ENCODE measurements at regions not wholly inside any gene's neighbourhood (a gene's known extent, or its start where the extent isn't known, plus 50 kb on each side); places are given as distances from the start of the nearest gene placed in this dataset.
"Not testable (repeated sequence)": the region's sequence is repeated elsewhere in the genome, so short reads cannot be mapped to it uniquely, and the experiment has no call there.

GRCh38 chr1:199619223-199619622 lies 408.3 kb upstream of the NR5A2 start:
- no peak for DNase-seq

DNA sequence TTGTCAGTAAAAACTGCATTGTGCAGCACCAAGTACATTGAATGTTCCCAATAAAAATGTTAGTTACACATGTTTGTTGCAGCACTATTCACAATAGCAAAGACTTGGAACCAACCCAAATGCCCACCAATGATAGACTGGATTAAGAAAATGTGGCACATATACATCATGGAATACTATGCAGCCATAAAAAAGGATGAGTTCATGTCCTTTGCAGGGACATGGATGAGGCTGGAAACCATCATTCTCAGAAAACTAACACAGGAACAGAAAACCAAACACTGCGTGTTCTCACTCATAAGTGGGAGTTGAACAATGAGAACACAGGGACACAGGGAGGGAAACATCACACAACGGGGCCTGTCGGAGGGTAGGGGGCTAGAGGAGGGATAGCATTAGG lies 401.3 kb upstream of the NR5A2 start:
- not testable (repeated sequence) for DNase-seq

DNA sequence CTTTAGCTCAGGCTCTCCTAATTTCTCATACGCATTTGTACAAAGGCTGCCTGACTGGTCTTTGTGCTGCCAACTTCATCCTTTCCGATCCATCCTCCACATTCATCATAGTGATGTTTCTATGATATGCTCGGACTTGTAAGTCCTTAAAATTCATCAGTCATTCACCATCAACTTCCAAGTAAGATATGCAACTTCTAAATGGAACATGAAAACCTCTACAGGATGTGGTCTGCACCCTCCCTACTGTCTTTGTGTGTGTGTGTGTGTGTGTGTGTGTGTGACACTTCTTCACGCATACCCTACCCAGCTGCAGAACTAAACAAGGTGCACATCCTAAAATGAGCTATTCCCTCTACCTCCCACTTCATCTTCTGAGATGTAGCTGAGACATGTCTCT lies 397.9 kb upstream of the NR5A2 start:
- no peak for DNase-seq

DNA sequence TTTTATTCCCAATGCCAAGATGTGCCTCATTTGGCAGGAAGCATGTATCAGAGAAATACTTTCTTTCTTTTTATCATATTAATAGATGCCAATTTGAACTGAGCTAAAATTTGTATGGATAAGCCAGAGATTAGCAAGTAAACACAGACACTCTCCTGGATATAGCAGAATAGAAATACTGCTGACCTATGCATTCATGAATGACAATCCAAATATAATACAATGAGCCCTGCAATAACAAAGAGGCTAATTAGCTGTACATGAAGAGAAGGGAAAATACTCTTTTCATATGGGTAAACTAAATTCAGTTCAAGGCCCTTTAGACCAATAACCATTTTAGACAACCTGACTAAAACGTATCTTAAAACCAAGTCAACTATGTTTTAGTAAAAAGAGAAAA lies 388.1 kb upstream of the NR5A2 start:
- DNase-seq = no peak

GRCh38 chr1:199641531-199641930 lies 386.0 kb upstream of the NR5A2 start:
- no peak for DNase-seq

DNA sequence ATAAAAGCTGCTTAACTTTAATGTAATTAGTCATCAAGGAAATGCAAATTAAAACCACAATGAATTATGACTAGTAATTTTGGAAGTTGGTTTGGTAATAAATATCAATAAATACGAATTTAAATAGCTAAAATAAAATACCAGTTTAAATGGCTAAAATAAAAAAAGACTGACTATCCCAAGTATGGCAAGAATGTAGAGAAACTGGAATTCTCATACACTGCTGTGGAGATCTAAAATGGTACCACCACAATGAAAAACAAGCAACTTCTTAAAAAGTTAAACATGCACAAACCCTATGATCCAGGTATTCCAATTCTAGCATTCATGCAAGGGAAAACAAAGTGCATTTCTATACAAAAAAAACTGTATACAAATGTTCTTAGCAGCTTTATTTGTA lies 382.6 kb upstream of the NR5A2 start:
- DNase-seq = no peak

DNA sequence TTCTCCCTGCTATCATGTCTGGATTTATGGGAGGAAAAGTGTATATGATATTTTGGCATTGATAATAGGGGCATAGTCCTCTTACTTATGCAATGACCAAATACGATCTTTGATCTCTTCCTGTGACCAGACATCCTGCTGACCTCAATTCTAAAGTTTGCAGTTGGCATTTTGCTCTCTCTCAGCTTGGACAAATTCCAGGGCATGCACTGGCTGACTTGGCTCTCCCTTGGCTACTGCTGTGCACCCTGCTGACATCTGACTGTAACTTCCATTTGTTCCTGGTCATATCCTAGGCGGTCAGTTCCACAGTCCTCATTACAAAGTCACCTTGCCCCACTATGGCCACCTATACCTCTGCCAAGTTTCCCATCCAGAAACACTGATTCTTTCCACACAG lies 380.7 kb upstream of the NR5A2 start:
- no peak for DNase-seq

GRCh38 chr1:199657449-199657848 lies 370.1 kb upstream of the NR5A2 start:
- DNase-seq = no peak

GRCh38 chr1:199660071-199660470 lies 367.4 kb upstream of the NR5A2 start:
- DNase-seq = no peak

DNA sequence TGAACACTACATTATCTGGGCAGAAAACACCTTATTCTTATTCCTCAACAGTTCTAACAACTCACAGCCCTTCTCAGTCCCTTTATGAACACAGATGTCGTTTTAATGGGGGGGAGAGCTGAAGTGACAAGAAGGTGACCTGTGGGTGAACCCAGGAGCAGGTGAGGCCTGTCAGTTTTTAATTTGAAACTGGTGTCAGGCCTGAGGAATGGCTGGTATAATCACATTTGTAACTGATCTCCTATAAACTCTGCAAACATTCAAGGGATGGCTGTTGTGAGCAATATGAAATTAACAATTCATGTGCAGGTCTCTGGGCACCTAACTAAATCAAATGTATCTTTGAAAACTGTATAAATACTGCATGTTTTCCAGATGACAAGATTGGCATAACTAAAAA lies 362.1 kb upstream of the NR5A2 start:
- DNase-seq = no peak

- DNase-seq = no peak
Observed at GRCh38 chr1:199667089-199667488, 360.4 kb upstream of the NR5A2 start.

DNA sequence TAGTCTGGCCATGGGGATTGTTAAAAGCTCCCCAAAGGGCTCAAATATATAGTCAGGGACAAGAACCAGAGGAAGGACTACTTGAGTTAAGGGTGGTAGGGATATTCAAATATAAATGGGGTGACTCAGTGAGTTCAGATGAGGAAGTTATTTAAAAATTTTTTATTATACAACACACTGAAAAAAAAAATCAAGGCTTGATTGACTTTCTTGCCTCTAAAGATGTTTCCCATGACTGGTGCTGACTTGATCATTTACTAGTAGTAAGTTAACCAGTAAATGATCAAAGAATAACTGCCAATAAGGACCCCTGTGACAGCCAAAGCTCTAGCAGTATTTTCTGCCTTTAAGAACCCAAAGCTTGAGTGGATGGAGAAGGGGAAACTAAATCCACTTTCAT lies 357.6 kb upstream of the NR5A2 start:
- no peak for DNase-seq

GRCh38 chr1:199671684-199672083 lies 355.8 kb upstream of the NR5A2 start:
- DNase-seq = no peak

DNA sequence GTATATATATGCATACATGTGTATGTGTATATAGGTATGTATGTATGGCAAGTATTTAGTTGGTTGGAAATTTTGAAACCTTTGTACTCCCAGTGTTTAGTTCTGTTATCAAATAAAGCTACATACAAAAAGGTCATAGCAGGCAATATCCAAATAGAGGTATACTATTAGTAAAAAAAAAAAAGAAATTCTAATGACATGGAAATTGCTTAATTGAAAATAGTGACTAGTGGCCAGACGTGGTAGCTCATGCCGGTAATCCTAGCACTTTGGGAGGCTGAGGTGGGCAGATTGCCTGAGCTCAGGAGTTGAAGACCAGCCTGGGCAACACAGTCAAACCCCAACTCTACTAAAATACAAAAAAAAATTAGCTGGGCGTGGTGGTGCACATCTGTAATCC lies 351.6 kb upstream of the NR5A2 start:
- DNase-seq = no peak

- DNase-seq = no peak
Observed at GRCh38 chr1:199678771-199679170, 348.7 kb upstream of the NR5A2 start.

- no peak for DNase-seq
Observed at GRCh38 chr1:199682081-199682480, 345.4 kb upstream of the NR5A2 start.

GRCh38 chr1:199684686-199685273 lies 342.7 kb upstream of the NR5A2 start:
- DNase-seq = peak; percentile 53

DNA sequence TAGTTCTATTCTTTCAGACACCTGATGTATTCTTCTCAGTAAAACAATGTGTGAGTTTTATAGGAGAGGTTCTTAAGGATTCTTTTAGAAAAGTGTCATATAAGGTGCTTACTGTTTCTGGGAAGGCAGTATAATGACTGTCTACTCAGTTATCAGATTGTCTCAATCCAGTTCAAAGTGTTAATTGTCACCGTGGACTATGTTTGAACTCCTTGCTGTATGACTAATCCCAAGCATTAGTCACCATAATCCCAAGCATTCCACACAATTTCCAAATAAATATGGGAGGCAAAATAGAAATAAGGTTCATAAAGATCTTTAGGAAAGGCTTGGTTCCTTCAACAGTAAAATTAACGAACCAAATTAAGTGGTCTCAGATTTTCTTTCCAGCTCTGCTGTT lies 342.1 kb upstream of the NR5A2 start:
- no peak for DNase-seq

DNA sequence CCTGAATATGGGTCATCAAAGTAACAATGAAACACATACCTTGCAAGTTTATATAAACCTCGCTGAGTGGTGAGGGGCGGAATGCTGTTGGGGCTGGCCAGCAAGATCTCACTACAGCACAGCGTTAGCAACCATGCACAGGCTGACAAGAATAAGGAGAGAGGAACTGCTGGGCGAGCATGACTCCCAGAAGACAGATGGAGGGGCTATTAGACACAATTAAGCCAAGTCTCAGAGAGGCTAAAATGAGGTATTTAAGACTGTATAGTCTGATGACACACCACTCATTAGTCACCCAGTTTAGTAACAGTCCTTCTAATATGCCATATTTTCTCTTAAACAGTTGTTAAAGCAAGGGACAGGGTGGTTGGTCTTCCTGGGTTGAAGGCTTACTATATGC lies 340.2 kb upstream of the NR5A2 start:
- no peak for DNase-seq

DNA sequence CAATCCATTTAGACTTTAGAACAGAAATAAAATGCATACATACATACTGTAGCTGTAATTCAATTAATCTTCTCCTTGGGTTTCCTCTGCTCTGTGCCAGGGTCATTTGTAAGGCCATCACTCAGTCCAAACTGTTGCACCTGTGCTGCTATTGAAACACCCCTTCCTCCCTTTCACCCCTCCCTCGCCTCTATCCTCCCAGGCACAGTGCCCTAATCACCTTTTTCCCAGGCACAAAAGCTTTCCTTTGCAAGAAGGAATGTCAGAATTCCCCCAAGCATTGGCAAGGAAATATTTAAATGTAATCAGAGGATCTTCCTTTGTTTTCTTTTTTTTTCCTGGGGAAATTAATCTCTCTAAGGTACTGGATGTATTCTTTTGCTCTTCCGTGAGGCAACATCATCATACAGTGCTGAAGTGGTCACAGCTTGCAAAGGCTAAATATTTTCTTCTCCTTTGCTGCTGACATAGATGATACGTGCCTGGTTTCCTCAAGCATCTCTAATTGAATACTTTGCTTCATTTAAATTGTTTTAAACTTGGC lies 339.3 kb upstream of the NR5A2 start:
- DNase-seq = no peak

GRCh38 chr1:199688774-199689173 lies 338.7 kb upstream of the NR5A2 start:
- DNase-seq = no peak

GRCh38 chr1:199690496-199690895 lies 337.0 kb upstream of the NR5A2 start:
- DNase-seq = no peak

DNA sequence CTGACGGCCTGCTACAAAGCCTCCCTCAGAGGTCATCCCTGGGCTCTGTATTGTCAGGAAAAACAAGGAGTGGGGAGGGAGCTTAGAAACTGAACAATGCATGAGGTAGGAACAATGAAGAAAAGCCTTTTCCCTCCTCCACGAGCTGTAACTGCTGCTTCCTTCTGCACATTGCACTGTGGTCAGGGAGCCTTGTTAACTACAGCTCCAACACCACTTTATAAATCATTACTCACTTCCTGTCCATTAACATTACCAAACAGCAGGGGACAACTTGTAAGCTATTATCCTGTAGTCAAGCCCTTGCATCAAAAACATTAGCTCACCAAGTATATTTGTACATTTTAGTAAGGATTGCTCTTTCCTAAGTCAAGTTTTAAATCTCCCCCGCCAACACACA lies 336.0 kb upstream of the NR5A2 start:
- DNase-seq = no peak

DNA sequence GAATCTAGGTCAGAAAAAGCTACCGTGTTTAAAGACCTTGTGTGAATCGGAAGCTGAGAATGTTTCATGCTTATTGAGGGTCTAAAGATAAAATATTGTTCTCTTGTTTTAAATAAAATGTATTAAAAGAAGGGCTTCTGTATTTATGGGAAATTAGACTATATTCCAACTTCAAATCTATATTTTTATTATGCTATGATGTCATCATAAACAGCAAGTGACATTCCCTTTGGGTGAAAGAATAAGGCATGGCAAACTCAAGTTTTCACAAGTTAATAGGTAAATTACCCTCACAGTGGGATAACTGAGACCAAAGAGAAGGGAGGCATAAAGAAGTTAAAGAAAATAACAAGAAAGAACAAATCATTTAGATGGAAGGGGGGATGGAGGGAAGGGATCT lies 333.8 kb upstream of the NR5A2 start:
- DNase-seq = no peak

- DNase-seq = no peak
Observed at GRCh38 chr1:199696225-199696624, 331.3 kb upstream of the NR5A2 start.
